H1 (cell line): ENCODE measurements at regions not wholly inside any gene's neighbourhood (a gene's known extent, or its start where the extent isn't known, plus 50 kb on each side); places are given as distances from the start of the nearest gene placed in this dataset.

Experiments used
- EP300 ChIP-seq, 2 experiments: IDR thresholded peaks; 1 replicate in 1 of 2; 2 replicates in 1 of 2; pipeline ENCODE4 v1.6.1; 2011 to 2012; ENCODE audit warnings: low read depth in 2 of 2, low read length in 2 of 2, mild to moderate bottlenecking in 2 of 2, borderline replicate concordance in 1 of 2, inconsistent platforms in 1 of 2, moderate library complexity in 1 of 2
- JUND ChIP-seq: IDR thresholded peaks from 2 replicates; pipeline ENCODE4 v1.6.1; 2011; ENCODE audit warnings: mild to moderate bottlenecking, improper control_type of control experiment, low read length
- NANOG ChIP-seq: IDR thresholded peaks from 2 replicates; pipeline ENCODE4 v1.6.1; 2011; ENCODE audit warnings: low read length, low read depth, mild to moderate bottlenecking, inconsistent platforms; ENCODE audit not compliant: insufficient read depth, poor library complexity, severe bottlenecking
- POLR2A ChIP-seq, 2 experiments: IDR thresholded peaks; 1 replicate in 1 of 2; 2 replicates in 1 of 2; pipeline ENCODE4 v1.6.1; 2011; ENCODE audit warnings: low read depth in 2 of 2, low read length in 2 of 2, mild to moderate bottlenecking in 2 of 2; ENCODE audit errors: control extremely low read depth in 1 of 2
- SP1 ChIP-seq: IDR thresholded peaks from 2 replicates; pipeline ENCODE4 v1.6.1; 2011; ENCODE audit warnings: low read depth, low read length
- TEAD4 ChIP-seq: IDR thresholded peaks from 2 replicates; pipeline ENCODE4 v1.6.1; 2012; ENCODE audit warnings: low read depth, low read length, inconsistent platforms, mixed read lengths
- ZNF274 ChIP-seq: IDR thresholded peaks from 2 replicates; pipeline ENCODE4 v1.7.0; 2012; ENCODE audit warnings: low read length, borderline replicate concordance; ENCODE audit errors: extremely low read depth
- TF ChIP-seq, protein P1 (sequence below), 3 experiments: IDR thresholded peaks; 1 replicate in 2 of 3; 2 replicates in 1 of 3; pipeline versions ENCODE4 v1.5.1 to v1.6.1; 2011; ENCODE audit warnings: low read length in 3 of 3, mild to moderate bottlenecking in 3 of 3, inconsistent platforms in 2 of 3, low read depth in 1 of 3, moderate library complexity in 1 of 3; ENCODE audit not compliant: insufficient read depth in 1 of 3; ENCODE audit errors: control extremely low read depth in 1 of 3

DNA sequence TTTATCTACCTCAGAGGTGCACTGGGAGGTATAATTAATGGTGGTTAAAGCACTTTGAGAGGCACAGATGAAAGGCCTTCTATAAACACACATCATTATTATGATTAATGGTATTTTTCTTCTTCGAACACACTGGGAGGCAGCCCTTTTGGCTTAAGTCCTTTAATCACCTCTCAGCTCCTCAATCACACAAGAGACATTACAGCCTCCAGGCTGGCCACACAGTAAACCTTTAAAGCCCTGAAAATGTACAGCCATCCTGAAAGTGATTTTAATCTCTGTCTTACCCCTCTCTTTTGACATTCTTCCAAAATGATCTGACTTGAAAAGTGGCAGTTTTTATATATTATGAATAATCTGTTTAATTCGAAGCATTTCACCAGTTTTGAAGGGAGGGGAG, 54.3 kb upstream of the VSTM5 start:
- no peak for TF ChIP-seq ZNF274
- TF ChIP-seq, protein P1, sequence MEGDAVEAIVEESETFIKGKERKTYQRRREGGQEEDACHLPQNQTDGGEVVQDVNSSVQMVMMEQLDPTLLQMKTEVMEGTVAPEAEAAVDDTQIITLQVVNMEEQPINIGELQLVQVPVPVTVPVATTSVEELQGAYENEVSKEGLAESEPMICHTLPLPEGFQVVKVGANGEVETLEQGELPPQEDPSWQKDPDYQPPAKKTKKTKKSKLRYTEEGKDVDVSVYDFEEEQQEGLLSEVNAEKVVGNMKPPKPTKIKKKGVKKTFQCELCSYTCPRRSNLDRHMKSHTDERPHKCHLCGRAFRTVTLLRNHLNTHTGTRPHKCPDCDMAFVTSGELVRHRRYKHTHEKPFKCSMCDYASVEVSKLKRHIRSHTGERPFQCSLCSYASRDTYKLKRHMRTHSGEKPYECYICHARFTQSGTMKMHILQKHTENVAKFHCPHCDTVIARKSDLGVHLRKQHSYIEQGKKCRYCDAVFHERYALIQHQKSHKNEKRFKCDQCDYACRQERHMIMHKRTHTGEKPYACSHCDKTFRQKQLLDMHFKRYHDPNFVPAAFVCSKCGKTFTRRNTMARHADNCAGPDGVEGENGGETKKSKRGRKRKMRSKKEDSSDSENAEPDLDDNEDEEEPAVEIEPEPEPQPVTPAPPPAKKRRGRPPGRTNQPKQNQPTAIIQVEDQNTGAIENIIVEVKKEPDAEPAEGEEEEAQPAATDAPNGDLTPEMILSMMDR (IDR thresholded peaks at IDR 0.05; ENCODE audit: control extremely low read depth in 1 of 3, insufficient read depth in 1 of 3, low read depth in 1 of 3, low read length in 3 of 3), result no peak
- no peak for TF ChIP-seq SP1
- TF ChIP-seq EP300 (IDR thresholded peaks at IDR 0.05; ENCODE audit: borderline replicate concordance in 1 of 2, low read depth in 2 of 2, low read length in 2 of 2), result no peak
- TF ChIP-seq NANOG, result no peak
- TF ChIP-seq TEAD4, result no peak
- no peak for TF ChIP-seq JUND
- no peak for TF ChIP-seq POLR2A (IDR thresholded peaks at IDR 0.05; ENCODE audit: control extremely low read depth in 1 of 2, low read depth in 2 of 2, low read length in 2 of 2)
